Activated CD8-positive, alpha-beta T cell treated with anti-CD3 and anti-CD28 coated beads for 36 hours (primary cell): ENCODE measurements at regions not wholly inside any gene's neighbourhood (a gene's known extent, or its start where the extent isn't known, plus 50 kb on each side); places are given as distances from the start of the nearest gene placed in this dataset.

Experiments
- ATAC-seq: fragments of 200-7000 bp; cut with Tn5 transposase; one replicate; pipeline ENCODE4 v1.10.0; 2021; ENCODE audit warnings: mild to moderate bottlenecking, moderate library complexity
- CTCF ChIA-PET: fragments of 350-600 bp; sonication (Branson Sonifier 250); formaldehyde crosslinking; loops from one replicate; lab custom pipeline; 2021; ENCODE audit warnings: antibody characterized with exemption; lab: Charles Lee
- POLR2A ChIA-PET: fragments of 350-600 bp; sonication (Branson Sonifier 250); formaldehyde crosslinking; loops from one replicate; lab custom pipeline; 2021; ENCODE audit warnings: antibody characterized with exemption; lab: Charles Lee
- DNase-seq: peaks from one replicate; pipeline ENCODE4 v3.0.0-alpha.2; 2020
- H3K27ac Mint-ChIP-seq: one replicate; pipeline ENCODE4 v1.8.0; 2021; ENCODE audit warnings: mild to moderate bottlenecking, mixed read lengths
- H3K27me3 Mint-ChIP-seq: one replicate; pipeline ENCODE4 v1.8.0; 2021; ENCODE audit warnings: mixed read lengths
- H3K36me3 Mint-ChIP-seq: one replicate; pipeline ENCODE4 v1.8.0; 2021; ENCODE audit warnings: low read depth, mixed read lengths
- H3K4me1 Mint-ChIP-seq: one replicate; pipeline ENCODE4 v1.8.0; 2021; ENCODE audit warnings: low read depth, mixed read lengths
- H3K4me3 Mint-ChIP-seq: one replicate; pipeline ENCODE4 v1.8.0; 2021; ENCODE audit warnings: mild to moderate bottlenecking, moderate library complexity, mixed read lengths
- H3K9me3 Mint-ChIP-seq: one replicate; pipeline ENCODE4 v1.8.0; 2021; ENCODE audit warnings: mixed read lengths
- CTCF ChIP-seq: fragments of 200-600 bp; IDR thresholded peaks from one replicate; pipeline ENCODE4 v1.8.0; 2022; ENCODE audit warnings: antibody characterized with exemption, mild to moderate bottlenecking
- intact Hi-C: fragments of 100-400 bp; cut with micrococcal nuclease; formaldehyde crosslinking; loops from one replicate; pipeline ENCODE4 v1.10.0; 2022

- Mint-ChIP-seq H3K9me3 (no peaks in the 10 kb centered on the region), H3K4me3 (no peak overlapping the region), H3K27me3 (no peaks in the 10 kb centered on the region), H3K27ac (no peak overlapping the region), H3K36me3 (no peaks in the 10 kb centered on the region), H3K4me1 (no peaks in the 10 kb centered on the region)
- ATAC-seq (no peak), DNase-seq (no peak)
- intact Hi-C loops = no loop called here
- POLR2A ChIA-PET = no interaction called here
- CTCF ChIA-PET = no interaction called here
- no peak for TF ChIP-seq CTCF
Measured at GRCh38 chr6:74875193-74875592, 330.7 kb downstream of the COL12A1 start.

- no peaks in the 10 kb centered on the region for H3K9me3 Mint-ChIP-seq
- H3K4me3 Mint-ChIP-seq = no peak overlapping the region
- H3K27ac Mint-ChIP-seq = no peak overlapping the region
- POLR2A ChIA-PET = no interaction called here
- no peaks in the 10 kb centered on the region for H3K36me3 Mint-ChIP-seq
- TF ChIP-seq CTCF = no peak
- CTCF ChIA-PET = no interaction called here
- no peaks in the 10 kb centered on the region for H3K4me1 Mint-ChIP-seq
- H3K27me3 Mint-ChIP-seq = no peaks in the 10 kb centered on the region
- ATAC-seq (no peak), DNase-seq (no peak)
- intact Hi-C loops = no loop called here
Measured at GRCh38 chr6:74872754-74873476, 332.9 kb downstream of the COL12A1 start.

GRCh38 chr6:74871757-74872156 lies 334.1 kb downstream of the COL12A1 start:
- DNase-seq (no peak), ATAC-seq (no peak)
- TF ChIP-seq CTCF = no peak
- ChIA-PET CTCF (no interaction called here), POLR2A (no interaction called here)
- intact Hi-C loops = no loop called here
- no peaks in the 10 kb centered on the region for H3K27me3 Mint-ChIP-seq
- no peak overlapping the region for H3K4me3 Mint-ChIP-seq
- H3K36me3 Mint-ChIP-seq = no peaks in the 10 kb centered on the region
- H3K9me3 Mint-ChIP-seq = no peaks in the 10 kb centered on the region
- H3K27ac Mint-ChIP-seq = no peak overlapping the region
- no peaks in the 10 kb centered on the region for H3K4me1 Mint-ChIP-seq

GRCh38 chr6:74870403-74870802 lies 335.4 kb downstream of the COL12A1 start:
- ChIA-PET POLR2A (no interaction called here), CTCF (no interaction called here)
- H3K27me3 Mint-ChIP-seq = no peaks in the 10 kb centered on the region

More at GRCh38 chr6:74870403-74870802, 335.4 kb downstream of the COL12A1 start:
- TF ChIP-seq CTCF = no peak
- H3K9me3 Mint-ChIP-seq = no peaks in the 10 kb centered on the region
- no peaks in the 10 kb centered on the region for H3K36me3 Mint-ChIP-seq
- DNase-seq (no peak), ATAC-seq (no peak)
- no peaks in the 10 kb centered on the region for H3K4me1 Mint-ChIP-seq
- intact Hi-C loops = no loop called here
- no peak overlapping the region for H3K27ac Mint-ChIP-seq
- H3K4me3 Mint-ChIP-seq = no peak overlapping the region
